A673 (cell line): ENCODE measurements at regions not wholly inside any gene's neighbourhood (a gene's known extent, or its start where the extent isn't known, plus 50 kb on each side); places are given as distances from the start of the nearest gene placed in this dataset.

Experiments used
- BruUV-seq: library from RNA; stranded (reverse); fragments of 400-500 nt; replicated peaks from 2 replicates; lab custom pipeline; 2021; lab: Mats Ljungman, UMichigan
- CTCF ChIA-PET: fragments of 300-600 bp; sonication (Branson Sonifier 250); formaldehyde crosslinking; loops from one replicate; lab custom pipeline; 2022; ENCODE audit warnings: antibody characterized with exemption; lab: Charles Lee
- POLR2A ChIA-PET: fragments of 300-600 bp; sonication (Branson Sonifier 250); formaldehyde crosslinking; loops from one replicate; lab custom pipeline; 2022; ENCODE audit warnings: antibody characterized with exemption; ENCODE audit not compliant: low non-redundant PET; lab: Charles Lee
- DNase-seq: peaks from one replicate; pipeline ENCODE4 v3.0.0-alpha.2; 2015; ENCODE audit warnings: low spot score
- H3K27ac ChIP-seq: fragments of 200-600 bp; sonication (generic); 2 replicates; pipeline ENCODE4 v1.5.1; 2016; ENCODE audit warnings: mixed run types, low read depth, mild to moderate bottlenecking, mixed read lengths, antibody characterized with exemption, low read length; ENCODE audit not compliant: poor library complexity, severe bottlenecking
- H3K27me3 ChIP-seq: fragments of 200-600 bp; sonication (generic); replicated peaks from 2 replicates; pipeline ENCODE4 v1.6.1; 2017; ENCODE audit warnings: mixed run types, low read depth, mild to moderate bottlenecking, mixed read lengths, antibody characterized with exemption, low read length; ENCODE audit not compliant: insufficient read depth, poor library complexity
- H3K36me3 ChIP-seq: fragments of 200-600 bp; sonication (generic); 2 replicates; pipeline ENCODE4 v1.6.1; 2016; ENCODE audit warnings: mixed run types, mild to moderate bottlenecking, mixed read lengths, antibody characterized with exemption, low read length; ENCODE audit not compliant: insufficient read depth, poor library complexity, severe bottlenecking
- H3K4me1 ChIP-seq: fragments of 200-600 bp; sonication (generic); 2 replicates; pipeline ENCODE4 v1.6.1; 2017; ENCODE audit warnings: mixed run types, mild to moderate bottlenecking, mixed read lengths, antibody characterized with exemption, low read length; ENCODE audit not compliant: insufficient read depth, poor library complexity, severe bottlenecking
- H3K4me3 ChIP-seq: fragments of 200-600 bp; sonication (generic); 2 replicates; pipeline ENCODE4 v1.5.1; 2016; ENCODE audit warnings: low read depth, mixed run types, mild to moderate bottlenecking, mixed read lengths, low read length; ENCODE audit not compliant: poor library complexity, severe bottlenecking
- H3K9me3 ChIP-seq: fragments of 200-600 bp; sonication (generic); 2 replicates; pipeline ENCODE4 v1.6.1; 2016; ENCODE audit warnings: mixed run types, low read depth, mild to moderate bottlenecking, mixed read lengths, antibody characterized with exemption, low read length; ENCODE audit not compliant: poor library complexity, severe bottlenecking
- CTCF ChIP-seq: fragments of 300-800, 200-600 bp; sonication (generic); conservative IDR thresholded peaks from 2 replicates; pipeline ENCODE4 v1.5.1; 2017; ENCODE audit warnings: low read depth, mild to moderate bottlenecking, antibody characterized with exemption, low read length, moderate library complexity, mixed read lengths
- EZH2 ChIP-seq: fragments of 200-600 bp; sonication (generic); IDR thresholded peaks from 2 replicates; pipeline ENCODE4 v1.6.1; 2017; ENCODE audit warnings: borderline replicate concordance, low read depth, mild to moderate bottlenecking, mixed read lengths, antibody characterized with exemption, low read length; ENCODE audit not compliant: poor library complexity, severe bottlenecking
- intact Hi-C: fragments of 100-400 bp; cut with micrococcal nuclease; formaldehyde crosslinking; loops from one replicate; pipeline ENCODE4 v1.10.0; 2022; ENCODE audit not compliant: unreplicated experiment

GRCh38 chr7:12123172-12123571 is 87.9 kb upstream of the TMEM106B start:
- Histone ChIP-seq H3K27me3 (no peaks in the 10 kb centered on the region), H3K36me3 (no peaks in the 10 kb centered on the region), H3K9me3 (no peaks in the 10 kb centered on the region), H3K27ac (no peak overlapping the region), H3K4me3 (no peak overlapping the region), H3K4me1 (no peaks in the 10 kb centered on the region)
- intact Hi-C loops = no loop called here
- CTCF ChIA-PET = no interaction called here
- POLR2A ChIA-PET = no interaction called here
- BruUV-seq = no TSS peak
- TF ChIP-seq EZH2 (no peak), CTCF (no peak)
- DNase-seq = no peak

GRCh38 chr7:12124028-12124427 is 87.1 kb upstream of the TMEM106B start:
- POLR2A ChIA-PET = no interaction called here
- TF ChIP-seq EZH2 (no peak), CTCF (no peak)
- Histone ChIP-seq H3K9me3 (no peaks in the 10 kb centered on the region), H3K27me3 (no peaks in the 10 kb centered on the region), H3K36me3 (no peaks in the 10 kb centered on the region), H3K4me3 (no peak overlapping the region), H3K4me1 (no peaks in the 10 kb centered on the region), H3K27ac (no peak overlapping the region)
- CTCF ChIA-PET = no interaction called here
- intact Hi-C loops = no loop called here
- no TSS peak for BruUV-seq
- no peak for DNase-seq

DNA sequence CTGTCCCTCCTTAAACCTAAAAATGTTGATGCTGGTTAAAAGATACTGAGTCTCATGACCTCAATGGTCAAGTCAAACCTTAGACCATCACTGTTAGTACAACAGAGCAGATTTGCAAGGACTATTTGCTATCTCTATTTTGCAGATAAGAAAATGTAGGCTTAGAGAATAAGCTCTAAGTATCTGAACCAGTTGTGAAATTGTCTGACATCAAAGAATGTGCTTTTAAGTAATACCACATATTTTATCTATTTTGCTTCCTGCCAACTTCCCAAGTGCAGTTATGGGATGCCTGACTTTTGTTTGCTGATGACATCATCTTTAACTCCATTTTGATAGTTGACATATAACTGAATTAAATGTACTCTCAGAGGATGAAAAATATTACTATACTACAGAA is 83.6 kb upstream of the TMEM106B start:
- no peak overlapping the region for H3K27ac ChIP-seq
- H3K4me1 ChIP-seq = no peaks in the 10 kb centered on the region
- H3K4me3 ChIP-seq = no peak overlapping the region
- BruUV-seq = no TSS peak
- no peaks in the 10 kb centered on the region for H3K27me3 ChIP-seq
- POLR2A ChIA-PET = no interaction called here
- TF ChIP-seq EZH2 (no peak), CTCF (no peak)
- CTCF ChIA-PET = no interaction called here
- no peaks in the 10 kb centered on the region for H3K36me3 ChIP-seq
- intact Hi-C loops = no loop called here
- DNase-seq = no peak
- no peaks in the 10 kb centered on the region for H3K9me3 ChIP-seq
